ENCODE measurements at regions not wholly inside any gene's neighbourhood (a gene's known extent, or its start where the extent isn't known, plus 50 kb on each side); places are given as distances from the start of the nearest gene placed in this dataset.

DNA sequence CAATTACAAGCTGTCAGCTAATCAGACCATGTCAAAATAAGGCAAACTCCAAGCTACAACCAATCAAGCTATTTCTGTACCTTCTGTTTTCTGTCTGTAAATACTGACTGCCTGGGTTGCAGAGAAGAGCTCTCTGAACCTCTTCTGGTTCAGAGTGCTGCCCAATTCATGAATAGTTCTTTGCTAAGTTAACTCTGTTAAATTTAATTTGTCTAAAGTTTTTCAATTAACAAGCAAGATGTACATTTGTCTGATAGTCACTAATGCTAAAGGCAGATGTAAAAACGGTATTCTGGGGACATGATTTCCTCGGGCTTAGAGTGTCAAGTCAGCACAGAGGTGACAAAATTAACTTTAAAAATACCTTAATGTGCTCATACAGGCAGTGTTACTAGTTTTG is 408.3 kb upstream of the CLINT1 start:
- no peak for DNase-seq (ENCODE audit: extremely low spot score)
- WGBS, result 91% methylated on average over 2 of the region's 2 CpGs
- Histone ChIP-seq H3K4me1 (ENCODE audit: insufficient read depth) (no peaks in the 10 kb centered on the region), H3K36me3 (ENCODE audit: insufficient read depth) (no peaks in the 10 kb centered on the region), H3K27ac (ENCODE audit: low read depth) (no peak overlapping the region), H3K4me3 (ENCODE audit: low read depth, low read length) (no peak overlapping the region)

DNA sequence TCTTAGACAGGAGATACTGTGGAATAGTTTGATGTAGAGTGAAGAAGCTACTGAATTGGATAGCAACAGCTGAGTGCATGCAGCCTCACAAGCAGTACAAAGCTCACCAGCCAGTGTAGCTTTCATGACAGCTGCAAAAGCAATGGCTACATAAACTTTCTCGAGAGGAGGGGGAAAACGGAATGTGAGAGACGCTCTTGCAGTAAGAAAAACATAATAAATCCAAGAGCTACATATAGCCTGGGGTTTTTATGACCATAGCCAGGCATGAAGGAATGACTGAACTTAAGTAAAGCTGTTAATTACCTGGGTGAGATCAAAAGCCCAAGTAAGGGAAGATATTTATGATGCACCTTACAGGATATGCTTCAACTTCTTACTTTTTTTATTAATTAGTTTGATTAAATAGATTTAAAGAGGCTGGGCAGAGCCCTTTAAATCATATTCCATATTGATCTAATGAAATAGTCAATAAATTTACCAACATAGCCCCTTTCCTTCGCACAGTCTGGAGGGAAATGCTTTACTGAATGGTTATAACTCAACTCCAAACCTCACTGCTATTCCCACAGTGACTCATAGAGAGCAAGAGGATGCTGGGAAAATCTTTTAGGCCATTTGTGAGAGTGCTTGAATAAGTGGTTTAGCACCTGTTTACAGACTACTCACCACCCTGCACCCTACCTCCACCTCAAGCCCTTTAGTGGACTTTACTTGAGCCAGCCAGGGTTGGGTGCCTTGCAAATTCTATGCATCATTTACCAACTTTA is 407.2 kb upstream of the CLINT1 start:
- DNase-seq (ENCODE audit: extremely low spot score), result no peak
- no peak overlapping the region for H3K4me3 ChIP-seq (ENCODE audit: low read depth, low read length)
- no peaks in the 10 kb centered on the region for H3K36me3 ChIP-seq (ENCODE audit: insufficient read depth)
- H3K4me1 ChIP-seq (ENCODE audit: insufficient read depth), result no peaks in the 10 kb centered on the region
- WGBS, result 47% methylated on average over 4 of the region's 4 CpGs
- H3K27ac ChIP-seq (ENCODE audit: low read depth), result no peak overlapping the region

DNA sequence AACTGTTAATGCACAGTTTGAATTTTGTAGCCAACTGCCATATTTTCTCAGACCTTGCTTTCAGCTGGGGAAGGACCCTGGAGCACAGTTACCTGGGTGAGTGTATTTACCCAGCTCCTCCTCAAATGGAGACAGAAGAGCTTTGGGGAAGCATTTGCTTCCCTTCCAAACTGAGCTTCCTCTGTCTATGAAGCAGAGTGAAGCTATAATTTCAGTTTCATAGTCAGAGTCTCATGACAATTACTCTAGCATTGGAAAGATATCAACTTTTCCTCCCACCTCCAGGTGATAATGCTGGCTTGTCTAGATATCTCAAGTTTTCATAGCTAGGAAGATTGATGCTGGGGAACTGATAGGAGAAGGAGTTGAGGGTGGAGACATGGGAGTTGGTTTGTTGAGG is 406.4 kb upstream of the CLINT1 start:
- Histone ChIP-seq H3K4me1 (ENCODE audit: insufficient read depth) (no peaks in the 10 kb centered on the region), H3K27ac (ENCODE audit: low read depth) (no peak overlapping the region), H3K36me3 (ENCODE audit: insufficient read depth) (no peaks in the 10 kb centered on the region), H3K4me3 (ENCODE audit: low read depth, low read length) (no peak overlapping the region)
- DNase-seq (ENCODE audit: extremely low spot score), result no peak

DNA sequence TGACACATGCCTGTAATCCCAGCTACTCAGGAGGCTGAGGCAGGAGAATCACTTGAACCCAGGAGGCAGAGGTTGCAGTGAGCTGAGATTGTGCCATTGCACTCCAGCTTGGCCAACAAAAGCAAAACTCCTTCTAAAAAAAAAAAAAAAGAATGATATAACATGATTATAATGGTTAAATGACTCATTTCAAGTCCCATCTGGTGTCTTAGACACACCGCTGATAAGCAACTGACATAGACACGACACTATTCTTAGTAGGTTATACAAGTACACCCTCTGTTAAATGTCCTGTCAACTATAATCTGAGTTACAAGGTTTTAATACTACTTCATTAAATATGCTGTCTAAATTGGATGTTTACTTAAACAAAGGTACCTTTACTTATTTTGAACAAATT is 405.3 kb upstream of the CLINT1 start:
- no peak overlapping the region for H3K27ac ChIP-seq (ENCODE audit: low read depth)
- no peak for DNase-seq (ENCODE audit: extremely low spot score)
- WGBS, result 79% methylated on average over 2 of the region's 2 CpGs
- no peak overlapping the region for H3K4me3 ChIP-seq (ENCODE audit: low read depth, low read length)
- no peaks in the 10 kb centered on the region for H3K4me1 ChIP-seq (ENCODE audit: insufficient read depth)
- H3K36me3 ChIP-seq (ENCODE audit: insufficient read depth), result no peaks in the 10 kb centered on the region

DNA sequence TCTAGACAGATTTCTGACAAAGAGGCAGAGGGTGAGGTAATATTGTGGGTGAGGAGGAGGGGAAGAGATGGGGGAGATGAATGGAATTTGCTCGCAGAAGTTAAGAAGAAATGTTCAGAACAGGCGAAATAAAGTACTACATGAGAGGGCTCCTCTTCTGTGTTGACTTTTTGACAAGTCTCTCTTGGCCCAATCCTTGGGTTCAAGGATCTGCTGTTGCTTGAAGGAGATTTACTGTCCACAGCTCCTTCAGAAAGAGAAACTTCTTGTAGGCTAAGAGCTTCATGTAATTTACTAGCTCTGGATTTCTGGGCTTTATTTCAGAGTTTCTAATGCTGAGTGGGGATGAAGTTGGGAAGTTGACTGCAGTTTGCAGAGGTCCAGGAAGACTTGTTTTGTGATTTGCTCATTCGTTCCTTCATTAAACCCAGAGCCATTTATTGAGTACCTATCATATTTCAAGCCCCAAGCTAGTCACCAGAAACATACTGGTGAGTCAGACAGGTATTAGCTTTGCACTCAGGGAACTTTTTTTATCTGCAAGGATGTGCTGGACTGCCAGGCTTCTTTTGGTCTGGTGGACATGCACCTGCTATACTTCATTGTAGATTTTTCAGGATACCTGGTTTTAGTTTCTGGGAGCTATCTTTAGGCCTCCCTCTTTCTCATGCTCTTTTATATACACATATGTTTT is 402.9 kb upstream of the CLINT1 start:
- H3K4me1 ChIP-seq (ENCODE audit: insufficient read depth), result no peaks in the 10 kb centered on the region
- H3K36me3 ChIP-seq (ENCODE audit: insufficient read depth), result no peaks in the 10 kb centered on the region
- 81% methylated on average over 3 of the region's 3 CpGs for WGBS
- no peak overlapping the region for H3K4me3 ChIP-seq (ENCODE audit: low read depth, low read length)
- no peak for DNase-seq (ENCODE audit: extremely low spot score)
- H3K27ac ChIP-seq (ENCODE audit: low read depth), result no peak overlapping the region

DNA sequence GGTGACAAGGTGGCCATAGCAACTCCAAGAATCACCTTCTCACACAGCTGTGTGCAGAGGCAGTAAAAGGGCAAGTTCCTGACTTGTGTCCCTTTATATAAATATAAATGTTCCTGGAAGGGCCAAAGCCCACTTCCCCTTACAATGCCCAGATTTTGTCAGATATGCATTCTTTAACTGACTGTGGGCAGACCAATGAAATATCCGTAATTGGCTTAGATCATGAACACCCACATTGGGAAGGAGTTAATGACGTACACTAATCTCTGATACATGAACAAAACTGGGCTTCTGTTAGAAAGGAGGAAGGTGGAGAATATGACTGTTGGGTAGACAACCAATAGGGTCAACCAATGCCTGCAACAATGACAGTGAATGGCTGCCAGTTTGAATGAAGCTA is 397.2 kb upstream of the CLINT1 start:
- WGBS, result 94% methylated on average over 2 of the region's 2 CpGs
- no peaks in the 10 kb centered on the region for H3K36me3 ChIP-seq (ENCODE audit: insufficient read depth)
- no peak for DNase-seq (ENCODE audit: extremely low spot score)
- no peaks in the 10 kb centered on the region for H3K4me1 ChIP-seq (ENCODE audit: insufficient read depth)
- H3K4me3 ChIP-seq (ENCODE audit: low read depth, low read length), result no peak overlapping the region
- H3K27ac ChIP-seq (ENCODE audit: low read depth), result no peak overlapping the region

DNA sequence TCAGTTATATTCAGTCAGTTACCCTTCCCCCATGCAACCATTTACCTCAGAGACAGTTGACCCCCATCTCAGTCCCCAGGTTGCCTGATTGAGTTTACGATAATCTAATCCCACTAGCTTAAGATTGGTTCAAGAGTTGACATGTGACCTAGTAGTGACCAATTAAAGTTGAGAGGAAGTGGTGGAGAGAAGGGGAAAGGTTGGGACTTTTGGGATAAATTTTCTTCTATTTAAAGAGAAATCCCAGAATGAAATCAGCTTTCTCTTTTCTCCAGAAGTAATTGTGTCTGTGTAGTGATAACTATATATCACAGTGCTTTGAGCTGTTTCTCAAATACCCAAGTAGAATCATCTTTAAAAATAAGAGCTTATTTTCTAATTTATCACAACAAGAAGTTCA is 396.7 kb upstream of the CLINT1 start:
- Histone ChIP-seq H3K4me1 (ENCODE audit: insufficient read depth) (no peaks in the 10 kb centered on the region), H3K4me3 (ENCODE audit: low read depth, low read length) (no peak overlapping the region), H3K27ac (ENCODE audit: low read depth) (no peak overlapping the region), H3K36me3 (ENCODE audit: insufficient read depth) (no peaks in the 10 kb centered on the region)
- no peak for DNase-seq (ENCODE audit: extremely low spot score)
- 90% methylated on average over 1 of the region's 1 CpG for WGBS

DNA sequence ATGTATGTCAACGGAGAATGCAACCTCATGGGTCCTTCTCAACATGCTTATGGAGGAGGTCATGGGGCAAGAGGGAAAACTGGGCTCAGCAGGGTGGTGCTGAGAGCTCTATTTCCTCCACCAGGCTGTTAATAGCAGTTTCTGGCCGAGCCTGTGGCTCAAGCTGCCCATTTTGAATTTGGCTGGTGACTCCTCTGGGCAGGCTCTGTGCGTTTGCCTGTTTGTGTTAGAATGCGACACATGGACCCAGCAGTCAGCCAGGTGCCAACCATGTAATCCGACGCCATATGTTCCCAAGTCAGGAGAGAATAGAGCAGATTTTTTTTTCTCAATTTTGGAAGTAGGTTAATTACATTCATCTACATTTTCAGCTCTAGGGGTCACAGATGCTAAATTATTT is 387.7 kb upstream of the CLINT1 start:
- DNase-seq (ENCODE audit: extremely low spot score), result no peak
- Histone ChIP-seq H3K27ac (ENCODE audit: low read depth) (no peak overlapping the region), H3K4me1 (ENCODE audit: insufficient read depth) (no peaks in the 10 kb centered on the region), H3K36me3 (ENCODE audit: insufficient read depth) (no peaks in the 10 kb centered on the region), H3K4me3 (ENCODE audit: low read depth, low read length) (no peak overlapping the region)
- WGBS, result 79% methylated on average over 6 of the region's 6 CpGs

DNA sequence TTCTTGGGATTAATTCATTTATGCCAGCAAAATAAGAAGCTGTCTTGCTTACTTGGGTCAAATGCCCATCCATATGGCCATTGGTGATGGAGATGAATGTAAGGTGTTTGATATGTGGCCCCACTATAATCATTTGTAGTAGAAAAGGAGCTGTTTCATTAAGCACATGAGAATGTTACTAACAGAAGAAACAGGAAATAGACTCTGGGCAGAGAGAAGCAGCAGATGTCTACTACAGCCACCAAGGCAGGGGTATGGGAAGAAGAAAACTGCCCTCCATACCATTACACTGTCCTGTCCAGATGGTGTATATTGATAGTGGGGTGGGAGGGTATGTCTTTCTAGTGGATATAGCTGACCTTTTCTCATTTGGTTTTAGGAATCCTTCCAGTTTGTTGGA is 386.6 kb upstream of the CLINT1 start:
- H3K4me3 ChIP-seq (ENCODE audit: low read depth, low read length), result no peak overlapping the region
- no peak overlapping the region for H3K27ac ChIP-seq (ENCODE audit: low read depth)
- H3K4me1 ChIP-seq (ENCODE audit: insufficient read depth), result no peaks in the 10 kb centered on the region
- DNase-seq (ENCODE audit: extremely low spot score), result no peak
- no peaks in the 10 kb centered on the region for H3K36me3 ChIP-seq (ENCODE audit: insufficient read depth)

DNA sequence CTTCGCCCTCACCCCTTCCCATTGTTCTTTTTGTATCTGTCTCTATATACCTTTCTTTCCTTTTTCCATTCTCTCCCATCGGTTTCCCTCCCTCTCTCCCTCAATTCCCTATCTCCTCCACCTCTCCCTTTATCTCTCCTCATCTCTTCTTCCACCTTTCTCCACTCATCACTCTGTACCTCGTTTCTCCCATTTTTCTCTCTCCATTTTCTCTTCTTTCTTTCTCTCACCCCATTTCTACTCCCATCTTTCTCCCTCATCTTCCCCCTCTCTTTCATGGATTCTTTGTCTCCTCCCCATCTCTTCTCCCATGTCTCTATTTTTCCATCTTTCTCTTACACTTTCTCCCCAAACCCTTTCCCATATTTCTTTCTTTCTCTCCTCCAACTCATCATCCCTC is 385.9 kb upstream of the CLINT1 start:
- no peaks in the 10 kb centered on the region for H3K36me3 ChIP-seq (ENCODE audit: insufficient read depth)
- no peak for DNase-seq (ENCODE audit: extremely low spot score)
- WGBS, result 93% methylated on average over 3 of the region's 3 CpGs
- H3K27ac ChIP-seq (ENCODE audit: low read depth), result no peak overlapping the region
- no peaks in the 10 kb centered on the region for H3K4me1 ChIP-seq (ENCODE audit: insufficient read depth)
- H3K4me3 ChIP-seq (ENCODE audit: low read depth, low read length), result no peak overlapping the region

DNA sequence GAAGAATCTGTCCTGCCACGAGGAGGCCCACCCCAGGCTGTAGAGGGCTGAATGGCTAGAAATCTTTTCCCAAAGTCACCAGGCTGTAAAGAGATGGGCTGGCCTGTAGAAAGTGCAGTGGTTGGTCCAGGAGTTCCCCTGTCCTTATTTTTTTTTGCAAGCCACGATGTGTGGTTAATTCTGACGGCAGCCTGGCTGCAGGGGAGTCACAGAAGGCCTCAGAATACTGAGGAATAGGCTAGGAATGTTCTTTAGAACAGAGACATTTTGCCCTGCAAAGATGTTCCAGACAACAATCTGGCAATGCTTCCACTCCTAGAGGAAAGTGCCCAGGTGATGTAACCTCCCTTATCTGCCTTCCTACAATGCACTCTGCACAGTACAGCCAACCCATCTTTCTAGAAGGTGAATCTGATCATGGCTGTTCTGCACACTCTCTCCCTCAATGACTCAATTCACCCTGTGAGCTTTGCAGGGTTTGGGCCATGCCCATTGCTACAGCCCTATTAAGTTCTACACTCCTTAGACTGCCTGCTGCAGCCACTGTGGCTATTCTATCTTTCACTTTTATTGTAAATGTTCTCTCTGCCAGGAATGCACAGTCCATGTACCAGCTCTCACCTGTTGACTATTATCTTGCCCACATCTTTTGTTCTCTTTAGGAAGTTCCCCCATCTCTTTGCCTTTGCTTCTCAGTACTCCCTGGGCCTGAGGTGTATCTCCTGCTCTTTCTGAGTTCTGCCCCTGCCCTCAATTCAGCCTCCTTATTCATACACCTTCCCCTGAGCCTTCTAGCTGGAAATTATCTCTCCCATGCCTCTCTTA is 377.8 kb upstream of the CLINT1 start:
- DNase-seq (ENCODE audit: extremely low spot score), result no peak
- WGBS, result 70% methylated on average over 3 of the region's 3 CpGs
- no peaks in the 10 kb centered on the region for H3K4me1 ChIP-seq (ENCODE audit: insufficient read depth)
- no peak overlapping the region for H3K27ac ChIP-seq (ENCODE audit: low read depth)
- H3K36me3 ChIP-seq (ENCODE audit: insufficient read depth), result no peaks in the 10 kb centered on the region
- no peak overlapping the region for H3K4me3 ChIP-seq (ENCODE audit: low read depth, low read length)

DNA sequence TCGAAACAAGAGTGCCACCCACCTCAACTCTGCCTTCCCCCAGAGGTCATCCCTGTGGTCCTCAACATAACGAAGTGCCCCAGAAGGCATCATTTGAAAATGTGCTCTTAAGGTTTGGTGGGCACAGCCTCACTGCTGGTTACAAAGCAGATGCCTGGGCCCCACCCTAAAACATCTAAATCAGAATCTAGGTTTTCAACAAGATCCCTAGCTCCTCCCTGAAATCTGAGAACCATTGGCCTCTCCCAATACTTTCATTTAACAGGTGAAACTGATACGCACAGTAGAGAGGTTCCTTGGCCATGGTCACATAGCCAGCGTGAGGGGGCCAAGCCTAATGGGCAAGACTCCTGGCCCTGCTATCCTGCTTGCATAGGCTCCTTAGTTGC is 376.2 kb upstream of the CLINT1 start:
- no peak for DNase-seq (ENCODE audit: extremely low spot score)
- Histone ChIP-seq H3K27ac (ENCODE audit: low read depth) (no peak overlapping the region), H3K36me3 (ENCODE audit: insufficient read depth) (no peaks in the 10 kb centered on the region), H3K4me3 (ENCODE audit: low read depth, low read length) (no peak overlapping the region), H3K4me1 (ENCODE audit: insufficient read depth) (no peaks in the 10 kb centered on the region)
- 92% methylated on average over 4 of the region's 4 CpGs for WGBS

DNA sequence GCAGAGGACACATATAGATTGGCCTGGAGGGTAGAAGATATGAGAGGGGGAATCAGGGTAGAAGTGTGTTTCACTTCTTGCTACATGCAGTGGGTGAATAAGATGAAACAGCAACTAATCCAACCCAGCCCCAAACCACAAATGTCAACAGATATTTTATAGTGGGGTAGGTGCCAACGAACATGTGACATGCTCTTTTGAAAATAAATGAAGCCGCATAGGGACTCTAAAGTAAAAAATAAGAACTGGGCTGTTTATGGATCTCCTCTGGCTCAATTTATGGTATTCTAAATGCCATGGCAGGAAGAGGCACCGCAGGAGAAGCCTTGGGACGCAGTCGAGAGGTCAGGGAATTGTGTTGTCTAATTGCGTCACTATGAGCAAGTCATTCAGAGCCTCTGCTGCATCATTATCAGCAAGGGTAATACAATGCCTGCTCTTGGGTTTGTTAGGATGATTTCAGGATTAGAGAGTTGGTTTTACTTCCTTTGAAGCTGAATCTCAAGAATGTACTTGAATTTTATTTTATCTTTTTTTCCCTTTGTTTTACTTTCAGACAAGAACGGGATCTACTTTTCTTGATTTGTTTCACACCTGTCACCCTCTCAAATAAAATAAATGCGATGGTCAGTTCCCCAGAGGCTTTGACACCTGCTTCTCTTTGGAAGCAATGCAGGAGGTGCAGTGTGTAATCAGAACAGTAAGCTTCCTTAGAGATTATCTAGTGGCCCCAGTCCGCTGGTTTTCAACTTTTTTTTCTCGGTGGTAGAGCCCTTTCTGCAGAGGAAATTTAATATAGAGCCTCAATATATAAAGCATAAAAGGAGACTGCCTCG is 375.6 kb upstream of the CLINT1 start:
- 55% methylated on average over 11 of the region's 11 CpGs for WGBS
- H3K36me3 ChIP-seq (ENCODE audit: insufficient read depth), result no peaks in the 10 kb centered on the region
- H3K4me1 ChIP-seq (ENCODE audit: insufficient read depth), result no peaks in the 10 kb centered on the region
- no peak for DNase-seq (ENCODE audit: extremely low spot score)
- H3K4me3 ChIP-seq (ENCODE audit: low read depth, low read length), result no peak overlapping the region
- H3K27ac ChIP-seq (ENCODE audit: low read depth), result no peak overlapping the region
